H9 (cell line): ENCODE measurements at regions not wholly inside any gene's neighbourhood (a gene's known extent, or its start where the extent isn't known, plus 50 kb on each side); places are given as distances from the start of the nearest gene placed in this dataset.

Experiments used
- DNase-seq: peaks from one replicate; pipeline ENCODE4 v3.0.0-alpha.2; 2017
- H2AFZ ChIP-seq: one replicate; pipeline ENCODE4 v1.6.1; 2013; ENCODE audit warnings: mild to moderate bottlenecking, low read length, control low read depth, moderate library complexity
- H2AK5ac ChIP-seq: 2 replicates; pipeline ENCODE4 v1.6.1; 2013; ENCODE audit warnings: low read length, control low read depth, mixed read lengths; ENCODE audit not compliant: insufficient read length
- H2BK120ac ChIP-seq: one replicate; pipeline ENCODE4 v1.6.1; 2013; ENCODE audit warnings: low read depth, mild to moderate bottlenecking, low read length, control low read depth, inconsistent platforms; ENCODE audit not compliant: poor library complexity, severe bottlenecking
- H2BK12ac ChIP-seq: 2 replicates; pipeline ENCODE4 v1.6.1; 2013; ENCODE audit warnings: low read length, control low read depth, mixed read lengths, low read depth; ENCODE audit not compliant: insufficient read length
- H2BK15ac ChIP-seq: 2 replicates; pipeline ENCODE4 v1.6.1; 2013; ENCODE audit warnings: low read depth, low read length, control low read depth
- H2BK20ac ChIP-seq: one replicate; pipeline ENCODE4 v1.6.1; 2013; ENCODE audit warnings: low read depth, mild to moderate bottlenecking, low read length, control low read depth, inconsistent platforms; ENCODE audit not compliant: poor library complexity, severe bottlenecking
- H2BK5ac ChIP-seq: 2 replicates; pipeline ENCODE4 v1.6.1; 2013; ENCODE audit warnings: low read length, control low read depth, mixed read lengths; ENCODE audit not compliant: insufficient read length
- H3K14ac ChIP-seq: 2 replicates; pipeline ENCODE4 v1.6.1; 2013; ENCODE audit warnings: low read length, control low read depth; ENCODE audit not compliant: insufficient read depth
- H3K18ac ChIP-seq: 2 replicates; pipeline ENCODE4 v1.6.1; 2013; ENCODE audit warnings: low read depth, mild to moderate bottlenecking, mixed read lengths, low read length, control low read depth; ENCODE audit not compliant: insufficient read length
- H3K23ac ChIP-seq: 2 replicates; pipeline ENCODE4 v1.6.1; 2013; ENCODE audit warnings: low read length, control low read depth, mixed read lengths, low read depth; ENCODE audit not compliant: insufficient read length
- H3K23me2 ChIP-seq: 2 replicates; pipeline ENCODE4 v1.6.1; 2013; ENCODE audit warnings: low read depth, mild to moderate bottlenecking, mixed read lengths, low read length, control low read depth; ENCODE audit not compliant: insufficient read length, poor library complexity, severe bottlenecking
- H3K27ac ChIP-seq: 2 replicates; pipeline ENCODE4 v1.5.1; 2013; ENCODE audit warnings: low read length, control low read depth, mixed read lengths, low read depth; ENCODE audit not compliant: insufficient read length
- H3K27me3 ChIP-seq: 2 replicates; pipeline ENCODE4 v1.6.1; 2013; ENCODE audit warnings: low read length, control low read depth, inconsistent platforms; ENCODE audit not compliant: insufficient read depth
- H3K4ac ChIP-seq: 2 replicates; pipeline ENCODE4 v1.6.1; 2013; ENCODE audit warnings: low read depth, mild to moderate bottlenecking, control low read depth, inconsistent platforms, low read length, moderate library complexity
- H3K4me1 ChIP-seq: 2 replicates; pipeline ENCODE4 v1.6.1; 2013; ENCODE audit warnings: low read length, control low read depth, inconsistent platforms; ENCODE audit not compliant: insufficient read depth
- H3K4me2 ChIP-seq: 2 replicates; pipeline ENCODE4 v1.6.1; 2013; ENCODE audit warnings: low read length, control low read depth, mixed read lengths; ENCODE audit not compliant: insufficient read length, insufficient read depth
- H3K56ac ChIP-seq: 2 replicates; pipeline ENCODE4 v1.6.1; 2013; ENCODE audit warnings: low read depth, mild to moderate bottlenecking, mixed read lengths, low read length, control low read depth; ENCODE audit not compliant: insufficient read length
- H3K79me1 ChIP-seq: 2 replicates; pipeline ENCODE4 v1.6.1; 2013; ENCODE audit warnings: low read depth, mild to moderate bottlenecking, moderate library complexity, low read length, control low read depth, inconsistent platforms; ENCODE audit not compliant: insufficient read depth, poor library complexity, severe bottlenecking
- H3K79me2 ChIP-seq: 2 replicates; pipeline ENCODE4 v1.6.1; 2013; ENCODE audit warnings: low read length, control low read depth, inconsistent platforms; ENCODE audit not compliant: insufficient read depth
- H3K9ac ChIP-seq: 2 replicates; pipeline ENCODE4 v1.6.1; 2013; ENCODE audit warnings: low read length, control low read depth, mixed read lengths; ENCODE audit not compliant: insufficient read length; ENCODE audit errors: extremely low read depth
- H3K9me3 ChIP-seq: one replicate; pipeline ENCODE4 v1.6.1; 2013; ENCODE audit warnings: low read depth, low read length, inconsistent platforms; ENCODE audit not compliant: control insufficient read depth
- H3T11ph ChIP-seq: one replicate; pipeline ENCODE4 v1.6.1; 2013; ENCODE audit warnings: mild to moderate bottlenecking, low read length, control low read depth, inconsistent platforms
- H4K20me1 ChIP-seq: one replicate; pipeline ENCODE4 v1.6.1; 2013; ENCODE audit not compliant: control insufficient read depth, insufficient read length, insufficient read depth
- H4K5ac ChIP-seq: 2 replicates; pipeline ENCODE4 v1.6.1; 2013; ENCODE audit warnings: low read depth, mild to moderate bottlenecking, mixed read lengths, low read length, control low read depth; ENCODE audit not compliant: insufficient read length
- H4K8ac ChIP-seq: replicated peaks from 2 replicates; pipeline ENCODE4 v1.6.1; 2013; ENCODE audit warnings: low read length, control low read depth, mixed read lengths, low read depth; ENCODE audit not compliant: insufficient read length
- H4K91ac ChIP-seq: 2 replicates; pipeline ENCODE4 v1.6.1; 2013; ENCODE audit warnings: low read depth, mild to moderate bottlenecking, moderate library complexity, mixed read lengths, low read length, control low read depth; ENCODE audit not compliant: insufficient read length
- H3K27ac Mint-ChIP-seq, 3 experiments: 2 replicates in 2 of 3; 3 replicates in 1 of 3; pipeline ENCODE4 v1.8.0; 2020 to 2021; ENCODE audit warnings: mixed read lengths in 3 of 3, mild to moderate bottlenecking in 1 of 3, moderate library complexity in 1 of 3
- H3K27me3 Mint-ChIP-seq: 2 replicates; pipeline ENCODE4 v1.8.0; 2021; ENCODE audit warnings: low read depth, mild to moderate bottlenecking, moderate library complexity, mixed read lengths
- H3K36me3 Mint-ChIP-seq, 3 experiments: 2 replicates in 2 of 3; 3 replicates in 1 of 3; pipeline ENCODE4 v1.8.0; 2020 to 2021; ENCODE audit warnings: low read depth in 3 of 3, mixed read lengths in 3 of 3; ENCODE audit not compliant: insufficient read depth in 1 of 3
- H3K4me1 Mint-ChIP-seq, 2 experiments: 2 replicates each; pipeline ENCODE4 v1.8.0; 2020; ENCODE audit warnings: mixed read lengths in 2 of 2
- H3K4me3 Mint-ChIP-seq, 2 experiments: 2 replicates in 1 of 2; 3 replicates in 1 of 2; pipeline ENCODE4 v1.8.0; 2020 to 2021; ENCODE audit warnings: mild to moderate bottlenecking in 2 of 2, mixed read lengths in 2 of 2, moderate library complexity in 1 of 2
- H3K9me3 Mint-ChIP-seq, 2 experiments: 2 replicates in 1 of 2; 3 replicates in 1 of 2; pipeline ENCODE4 v1.8.0; 2020; ENCODE audit warnings: mild to moderate bottlenecking in 2 of 2, mixed read lengths in 2 of 2, moderate library complexity in 1 of 2
- WGBS: extraction: QIAGEN DNeasy Blood & Tissue Kit; methylation state at CpG from one replicate; pipeline ENCODE4 v1.1.7; 2013; ENCODE audit warnings: missing lambda C conversion rate, low lambda C conversion rate, mixed read lengths; ENCODE audit not compliant: insufficient read length; ENCODE audit errors: extremely low coverage; 5-methylcytosine and 5-hydroxymethylcytosine counted together
- TF ChIP-seq, protein P1 (sequence below): fragments of 200-600 bp; sonication (generic); conservative IDR thresholded peaks from 3 replicates; pipeline ENCODE4 v1.8.0; 2021; ENCODE audit warnings: antibody characterized with exemption, mild to moderate bottlenecking

DNA sequence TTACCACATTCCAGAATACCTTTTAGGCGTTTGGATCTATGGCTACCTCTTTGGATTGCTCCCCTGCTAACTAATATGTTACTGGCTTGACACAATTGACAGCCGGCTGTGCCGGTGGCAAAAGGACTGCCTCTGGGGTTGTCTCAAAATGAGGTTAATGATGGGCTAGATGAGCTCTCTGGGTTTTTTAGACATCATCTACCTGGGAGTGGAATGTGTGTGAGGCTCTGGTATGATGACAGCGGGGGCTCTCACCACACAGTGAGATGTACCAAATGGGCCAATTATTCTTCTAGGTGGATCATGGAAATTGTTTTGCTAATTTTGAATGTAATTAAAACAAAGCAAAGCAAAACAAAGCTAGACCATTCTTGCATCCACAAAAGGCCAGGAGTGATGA is 391.1 kb upstream of the SPRED2 start:
- H3K9me3 Mint-ChIP-seq = peaks cover 4% of the 10 kb centered on the region in 2 experiments; a peak in 4 of 5 replicates
- no peaks in the 10 kb centered on the region for H4K20me1 ChIP-seq
- no peak overlapping the region for H3K18ac ChIP-seq
- H2BK120ac ChIP-seq = no peak overlapping the region
- no peaks in the 10 kb centered on the region for H3K27me3 ChIP-seq
- H4K8ac ChIP-seq = no peak overlapping the region
- H3K4ac ChIP-seq = no peak overlapping the region
- no peaks in the 10 kb centered on the region; the same call in 1 of the 2 replicates for H3K4me1 ChIP-seq
- H3K4me1 Mint-ChIP-seq = peaks cover 6 to 8% of the 10 kb centered on the region in 2 experiments
- H3K9ac ChIP-seq = no peak overlapping the region
- H3K14ac ChIP-seq = no peak overlapping the region
- H2BK15ac ChIP-seq = no peak overlapping the region
- H3K56ac ChIP-seq = no peak overlapping the region
- no peak overlapping the region for H2BK20ac ChIP-seq
- H4K5ac ChIP-seq = no peak overlapping the region
- H3K27ac Mint-ChIP-seq = no peak overlapping the region
- H3K27ac ChIP-seq = no peak overlapping the region
- no peaks in the 10 kb centered on the region for H3K79me2 ChIP-seq
- no peak overlapping the region for H3T11ph ChIP-seq
- no peak overlapping the region for H3K4me3 Mint-ChIP-seq
- TF ChIP-seq, protein P1, sequence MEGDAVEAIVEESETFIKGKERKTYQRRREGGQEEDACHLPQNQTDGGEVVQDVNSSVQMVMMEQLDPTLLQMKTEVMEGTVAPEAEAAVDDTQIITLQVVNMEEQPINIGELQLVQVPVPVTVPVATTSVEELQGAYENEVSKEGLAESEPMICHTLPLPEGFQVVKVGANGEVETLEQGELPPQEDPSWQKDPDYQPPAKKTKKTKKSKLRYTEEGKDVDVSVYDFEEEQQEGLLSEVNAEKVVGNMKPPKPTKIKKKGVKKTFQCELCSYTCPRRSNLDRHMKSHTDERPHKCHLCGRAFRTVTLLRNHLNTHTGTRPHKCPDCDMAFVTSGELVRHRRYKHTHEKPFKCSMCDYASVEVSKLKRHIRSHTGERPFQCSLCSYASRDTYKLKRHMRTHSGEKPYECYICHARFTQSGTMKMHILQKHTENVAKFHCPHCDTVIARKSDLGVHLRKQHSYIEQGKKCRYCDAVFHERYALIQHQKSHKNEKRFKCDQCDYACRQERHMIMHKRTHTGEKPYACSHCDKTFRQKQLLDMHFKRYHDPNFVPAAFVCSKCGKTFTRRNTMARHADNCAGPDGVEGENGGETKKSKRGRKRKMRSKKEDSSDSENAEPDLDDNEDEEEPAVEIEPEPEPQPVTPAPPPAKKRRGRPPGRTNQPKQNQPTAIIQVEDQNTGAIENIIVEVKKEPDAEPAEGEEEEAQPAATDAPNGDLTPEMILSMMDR = no peak
- H3K36me3 Mint-ChIP-seq = peaks cover 0 to 4% (median 2%) of the 10 kb centered on the region in 3 experiments; a peak in 4 of 7 replicates
- H3K23me2 ChIP-seq = no peaks in the 10 kb centered on the region
- no CpG with 5 or more reads among the region's 4 CpGs for WGBS
- no peaks in the 10 kb centered on the region for H3K79me1 ChIP-seq
- no peak overlapping the region for H4K91ac ChIP-seq
- DNase-seq = no peak
- H2AFZ ChIP-seq = no peak overlapping the region
- no peak overlapping the region for H3K4me2 ChIP-seq
- H2AK5ac ChIP-seq = no peak overlapping the region
- H2BK12ac ChIP-seq = no peak overlapping the region
- H2BK5ac ChIP-seq = no peak overlapping the region
- no peaks in the 10 kb centered on the region; the same call in 1 of the 2 replicates for H3K27me3 Mint-ChIP-seq
- no peak overlapping the region for H3K23ac ChIP-seq
- H3K9me3 ChIP-seq = no peaks in the 10 kb centered on the region
